Panc1 (cell line): ENCODE measurements at regions not wholly inside any gene's neighbourhood (a gene's known extent, or its start where the extent isn't known, plus 50 kb on each side); places are given as distances from the start of the nearest gene placed in this dataset.

Experiments used
- ATAC-seq: fragments of 200-7000 bp; cut with Tn5 transposase; 2 replicates; pipeline ENCODE4 v1.9.1; 2020; ENCODE audit warnings: mild to moderate bottlenecking, moderate library complexity
- BruUV-seq: library from RNA; stranded (reverse); fragments of 400-500 nt; replicated peaks from 2 replicates; lab custom pipeline; 2021; lab: Mats Ljungman, UMichigan
- CTCF ChIA-PET: fragments of 300-600 bp; sonication (Branson Sonifier 250); formaldehyde crosslinking; loops from one replicate; lab custom pipeline; 2022; ENCODE audit warnings: antibody characterized with exemption; lab: Charles Lee
- POLR2A ChIA-PET: fragments of 300-600 bp; sonication (Branson Sonifier 250); formaldehyde crosslinking; loops from one replicate; lab custom pipeline; 2022; ENCODE audit warnings: antibody characterized with exemption; lab: Charles Lee
- DNase-seq: peaks from one replicate; pipeline ENCODE4 v3.0.0-alpha.2; 2010; ENCODE audit warnings: low read depth, low spot score
- H3K27ac ChIP-seq: 2 replicates; pipeline ENCODE4 v1.5.1; 2011; ENCODE audit warnings: mild to moderate bottlenecking, low read length, inconsistent platforms
- H3K27me3 ChIP-seq: fragments of 200-500 bp; sonication (Bioruptor generic); 2 replicates; pipeline ENCODE4 v1.6.0; 2014; ENCODE audit warnings: low read length, inconsistent platforms; ENCODE audit not compliant: control insufficient read depth, insufficient read depth
- H3K36me3 ChIP-seq: fragments of 200-500 bp; sonication (Bioruptor generic); 2 replicates; pipeline ENCODE4 v1.5.1; 2014; ENCODE audit warnings: inconsistent platforms, mild to moderate bottlenecking, low read length, moderate library complexity; ENCODE audit not compliant: control insufficient read depth, insufficient read depth
- H3K4me1 ChIP-seq: 2 replicates; pipeline ENCODE4 v1.5.1; 2011; ENCODE audit warnings: inconsistent platforms, mild to moderate bottlenecking, low read length, moderate library complexity; ENCODE audit not compliant: control insufficient read depth, insufficient read depth
- H3K4me3 ChIP-seq, 2 experiments: 2 replicates each; pipeline ENCODE4 v1.5.1; 2011 to 2012; ENCODE audit warnings: low read depth in 2 of 2, low read length in 2 of 2, mild to moderate bottlenecking in 2 of 2, inconsistent platforms in 1 of 2, moderate library complexity in 1 of 2
- H3K9me3 ChIP-seq: fragments of 200-500 bp; sonication (Bioruptor generic); 2 replicates; pipeline ENCODE4 v1.5.1; 2014; ENCODE audit warnings: low read depth, mild to moderate bottlenecking, inconsistent platforms, low read length, moderate library complexity; ENCODE audit not compliant: control insufficient read depth, insufficient read depth
- CTCF ChIP-seq: fragments of 450-650 bp; IDR thresholded peaks from 2 replicates; pipeline ENCODE4 v1.5.1; 2017; ENCODE audit warnings: mild to moderate bottlenecking
- POLR2AphosphoS5 ChIP-seq: IDR thresholded peaks from 2 replicates; pipeline ENCODE4 v1.6.1; 2012; ENCODE audit warnings: mild to moderate bottlenecking, low read depth, low read length, moderate library complexity
- REST ChIP-seq, 2 experiments: IDR thresholded peaks; 2 replicates each; pipeline ENCODE4 v1.6.1; 2011 to 2012; ENCODE audit warnings: low read depth in 2 of 2, control low read depth in 1 of 2, low read length in 1 of 2, mild to moderate bottlenecking in 1 of 2, moderate library complexity in 1 of 2; ENCODE audit not compliant: insufficient read depth in 1 of 2
- SIN3A ChIP-seq: IDR thresholded peaks from 2 replicates; pipeline ENCODE4 v1.6.1; 2012; ENCODE audit warnings: low read depth, mild to moderate bottlenecking, low read length, moderate library complexity, borderline replicate concordance; ENCODE audit not compliant: insufficient read depth
- TCF7L2 ChIP-seq: IDR thresholded peaks from 2 replicates; pipeline ENCODE4 v1.6.1; 2011; ENCODE audit warnings: mild to moderate bottlenecking, low read depth, low read length, inconsistent platforms
- in situ Hi-C: cut with HindIII; loops from 2 replicates; pipeline ENCODE4 v1.10.0; 2016; ENCODE audit warnings: low sequenced_read_pairs, low pct_unique_long_range_greater_than_20kb
- intact Hi-C: fragments of 100-400 bp; cut with micrococcal nuclease; formaldehyde crosslinking; loops from one replicate; pipeline ENCODE4 v1.10.0; 2022; ENCODE audit not compliant: unreplicated experiment

- in situ Hi-C loops: no loop called here
- no peak for TF ChIP-seq REST (IDR thresholded peaks at IDR 0.05; ENCODE audit: insufficient read depth in 1 of 2, low read depth in 2 of 2, low read length in 1 of 2)
- TF ChIP-seq CTCF: no peak
- no peak for TF ChIP-seq TCF7L2
- no peak for TF ChIP-seq SIN3A
- no peak for TF ChIP-seq POLR2AphosphoS5
- POLR2A ChIA-PET: no interaction called here
- no peak overlapping the region for H3K27ac ChIP-seq
- no TSS peak for BruUV-seq
- H3K4me1 ChIP-seq: no peaks in the 10 kb centered on the region
- H3K4me3 ChIP-seq: no peak overlapping the region
- peaks cover 4% of the 10 kb centered on the region for H3K9me3 ChIP-seq
- no peaks in the 10 kb centered on the region for H3K36me3 ChIP-seq
- CTCF ChIA-PET: no interaction called here
- H3K27me3 ChIP-seq: no peaks in the 10 kb centered on the region
- no peak for DNase-seq
- ATAC-seq: no peak
- intact Hi-C loops: no loop called here
These were observed 479.4 kb downstream of the JRKL start for GRCh38 chr11:96869207-96869606.

GRCh38 chr11:96875712-96876111, 485.9 kb downstream of the JRKL start:
- Histone ChIP-seq H3K27ac (no peak overlapping the region), H3K27me3 (no peaks in the 10 kb centered on the region), H3K36me3 (no peaks in the 10 kb centered on the region), H3K4me3 (no peak overlapping the region), H3K4me1 (no peaks in the 10 kb centered on the region), H3K9me3 (no peaks in the 10 kb centered on the region; the same call in 1 of the 2 replicates)
- DNase-seq (no peak), ATAC-seq (no peak)
- POLR2A ChIA-PET: no interaction called here
- intact Hi-C loops: no loop called here
- no TSS peak for BruUV-seq
- TF ChIP-seq SIN3A (no peak), TCF7L2 (no peak), REST (IDR thresholded peaks at IDR 0.05; ENCODE audit: insufficient read depth in 1 of 2, low read depth in 2 of 2, low read length in 1 of 2) (no peak), POLR2AphosphoS5 (no peak), CTCF (no peak)
- in situ Hi-C loops: no loop called here
- CTCF ChIA-PET: no interaction called here
